H1 (cell line): ENCODE measurements at regions not wholly inside any gene's neighbourhood (a gene's known extent, or its start where the extent isn't known, plus 50 kb on each side); places are given as distances from the start of the nearest gene placed in this dataset.

Experiments
- CTCF ChIA-PET: fragments of 300-600 bp; sonication (Branson Sonifier 250); formaldehyde crosslinking; loops from one replicate; lab custom pipeline; 2021; ENCODE audit not compliant: partially characterized antibody; lab: Charles Lee
- POLR2A ChIA-PET: fragments of 300-600 bp; sonication (Branson Sonifier 250); formaldehyde crosslinking; loops from one replicate; lab custom pipeline; 2021; ENCODE audit warnings: inconsistent platforms; ENCODE audit not compliant: partially characterized antibody; lab: Charles Lee
- DNase-seq, 2 experiments: peaks; one replicate each; pipeline versions ENCODE4 v3.0.0 to v3.0.0-alpha.2; 2010 to 2022; ENCODE audit warnings: low spot score in 2 of 2, low read depth in 1 of 2, mixed read lengths in 1 of 2
- FAIRE-seq: peaks from 2 replicates; lab custom pipeline; 2011; peaks lifted over from hg19 to GRCh38; lab: Jason Lieb, UNC
- H2AFZ ChIP-seq: 2 replicates; pipeline ENCODE4 v1.8.1; 2012; ENCODE audit warnings: low read length, inconsistent platforms
- H2AK5ac ChIP-seq: 2 replicates; pipeline ENCODE4 v1.6.1; 2013; ENCODE audit warnings: low read depth, low read length
- H2BK120ac ChIP-seq: replicated peaks from 2 replicates; pipeline ENCODE3; 2013; ENCODE audit warnings: low read depth, low read length, inconsistent platforms
- H2BK12ac ChIP-seq: 2 replicates; pipeline ENCODE4 v1.6.1; 2013; ENCODE audit warnings: low read depth, low read length
- H2BK15ac ChIP-seq: 2 replicates; pipeline ENCODE4 v1.6.1; 2013; ENCODE audit warnings: low read length
- H2BK20ac ChIP-seq: 2 replicates; pipeline ENCODE4 v1.6.1; 2013; ENCODE audit warnings: low read length
- H2BK5ac ChIP-seq: 2 replicates; pipeline ENCODE4 v1.6.1; 2013; ENCODE audit warnings: low read depth, low read length
- H3K14ac ChIP-seq: 2 replicates; pipeline ENCODE4 v1.6.1; 2013; ENCODE audit warnings: inconsistent platforms; ENCODE audit not compliant: insufficient read length
- H3K18ac ChIP-seq: 2 replicates; pipeline ENCODE4 v1.6.1; 2013; ENCODE audit warnings: low read length; ENCODE audit errors: extremely low read depth
- H3K23ac ChIP-seq: 2 replicates; pipeline ENCODE4 v1.6.1; 2013; ENCODE audit warnings: inconsistent platforms; ENCODE audit not compliant: insufficient read length
- H3K23me2 ChIP-seq: 2 replicates; pipeline ENCODE4 v1.6.1; 2013; ENCODE audit warnings: low read depth, low read length
- H3K27ac ChIP-seq: 2 replicates; pipeline ENCODE4 v1.6.1; 2011; ENCODE audit warnings: low read depth, low read length, inconsistent platforms
- H3K27me3 ChIP-seq, 4 experiments: replicated peaks in 1 of 4; 1 replicate in 1 of 4; 2 replicates in 3 of 4; pipeline versions ENCODE4 v1.6.1 to v1.8.1; 2011 to 2013; ENCODE audit warnings: low read length in 3 of 4, mild to moderate bottlenecking in 3 of 4, inconsistent platforms in 2 of 4, mixed read lengths in 2 of 4, moderate library complexity in 1 of 4; ENCODE audit not compliant: control insufficient read depth in 3 of 4, insufficient read depth in 3 of 4; ENCODE audit errors: extremely low read depth in 1 of 4
- H3K36me3 ChIP-seq, 4 experiments: 2 replicates each; pipeline versions ENCODE4 v1.6.1 to v1.8.1; 2011 to 2013; ENCODE audit warnings: mild to moderate bottlenecking in 4 of 4, low read length in 3 of 4, moderate library complexity in 2 of 4, control low read depth in 1 of 4, inconsistent platforms in 1 of 4; ENCODE audit not compliant: insufficient read depth in 4 of 4, control insufficient read depth in 2 of 4
- H3K4ac ChIP-seq: replicated peaks from 2 replicates; pipeline ENCODE3; 2013; ENCODE audit warnings: low read length, low read depth, mixed read lengths, inconsistent platforms; ENCODE audit not compliant: insufficient read length
- H3K4me1 ChIP-seq, 4 experiments: replicated peaks in 1 of 4; 1 replicate in 1 of 4; 2 replicates in 3 of 4; pipeline versions ENCODE4 v1.6.1 to v1.8.1; 2011 to 2013; ENCODE audit warnings: low read length in 3 of 4, inconsistent platforms in 2 of 4, mixed read lengths in 1 of 4; ENCODE audit not compliant: insufficient read depth in 4 of 4, control insufficient read depth in 3 of 4
- H3K4me2 ChIP-seq, 2 experiments: 2 replicates each; pipeline versions ENCODE4 v1.6.1 to v1.8.1; 2011 to 2013; ENCODE audit warnings: low read depth in 2 of 2, low read length in 2 of 2, control low read depth in 1 of 2, inconsistent platforms in 1 of 2, mild to moderate bottlenecking in 1 of 2; ENCODE audit not compliant: insufficient read depth in 1 of 2
- H3K4me3 ChIP-seq, 4 experiments: fragments of 200-600, 300-600 bp in 1 of 4; sonication (generic), shearing (Covaris generic), sonication (Bioruptor Twin) in 1 of 4; 2 replicates each; pipeline versions ENCODE4 v1.5.1 to v1.8.1; 2011 to 2016; ENCODE audit warnings: low read length in 4 of 4, low read depth in 3 of 4, control low read depth in 2 of 4, inconsistent platforms in 2 of 4, mild to moderate bottlenecking in 2 of 4, mixed read lengths in 1 of 4, moderate library complexity in 1 of 4; ENCODE audit not compliant: insufficient read depth in 2 of 4; ENCODE audit errors: extremely low read depth in 1 of 4
- H3K56ac ChIP-seq: replicated peaks from 2 replicates; pipeline ENCODE3; 2013; ENCODE audit warnings: low read depth, mild to moderate bottlenecking, mixed read lengths, low read length, inconsistent platforms; ENCODE audit not compliant: insufficient read length
- H3K79me1 ChIP-seq: 2 replicates; pipeline ENCODE4 v1.6.1; 2013; ENCODE audit warnings: low read depth, low read length, control low read depth
- H3K79me2 ChIP-seq, 2 experiments: 2 replicates each; pipeline versions ENCODE4 v1.6.1 to v1.8.1; 2012 to 2013; ENCODE audit warnings: low read length in 2 of 2, mild to moderate bottlenecking in 2 of 2, inconsistent platforms in 1 of 2; ENCODE audit not compliant: insufficient read depth in 2 of 2, control insufficient read depth in 1 of 2
- H3K9ac ChIP-seq, 4 experiments: replicated peaks in 1 of 4; 1 replicate in 1 of 4; 2 replicates in 3 of 4; pipeline versions ENCODE4 v1.6.1 to v1.8.1; 2011 to 2013; ENCODE audit warnings: low read depth in 3 of 4, low read length in 3 of 4, control low read depth in 2 of 4, mild to moderate bottlenecking in 2 of 4, moderate library complexity in 2 of 4, inconsistent platforms in 1 of 4; ENCODE audit errors: extremely low read depth in 1 of 4
- H3K9me3 ChIP-seq, 2 experiments: 2 replicates each; pipeline versions ENCODE4 v1.6.1 to v1.8.1; 2012 to 2013; ENCODE audit warnings: mild to moderate bottlenecking in 2 of 2, moderate library complexity in 2 of 2, control low read depth in 1 of 2, inconsistent platforms in 1 of 2, low read depth in 1 of 2, low read length in 1 of 2, mixed read lengths in 1 of 2; ENCODE audit not compliant: insufficient read depth in 2 of 2
- H4K20me1 ChIP-seq, 2 experiments: replicated peaks in 1 of 2; 2 replicates each; pipeline versions ENCODE3 to v1.8.1; 2011 to 2013; ENCODE audit warnings: inconsistent platforms in 2 of 2, low read length in 2 of 2, mild to moderate bottlenecking in 1 of 2; ENCODE audit not compliant: insufficient read depth in 2 of 2, control insufficient read depth in 1 of 2
- H4K5ac ChIP-seq: 2 replicates; pipeline ENCODE4 v1.6.1; 2013; ENCODE audit warnings: low read length, low read depth, mixed read lengths, inconsistent platforms; ENCODE audit not compliant: insufficient read length
- H4K8ac ChIP-seq: 2 replicates; pipeline ENCODE4 v1.8.0; 2013; ENCODE audit warnings: mild to moderate bottlenecking, moderate library complexity, low read length, inconsistent platforms; ENCODE audit not compliant: insufficient read depth; ENCODE audit errors: extremely low read depth
- H4K91ac ChIP-seq: replicated peaks from 2 replicates; pipeline ENCODE3; 2013; ENCODE audit warnings: low read length, mixed read lengths, inconsistent platforms; ENCODE audit not compliant: insufficient read length
- CBX5 ChIP-seq: fragments of 300-800, 300-1000 bp; sonication (generic); IDR thresholded peaks from 2 replicates; pipeline ENCODE4 v1.7.1; 2016; ENCODE audit warnings: antibody characterized with exemption, low read length, low read depth
- KDM1A ChIP-seq: fragments of 200-600, 300-600 bp; sonication (generic); IDR thresholded peaks from 2 replicates; pipeline ENCODE4 v1.7.1; 2016; ENCODE audit warnings: mild to moderate bottlenecking, low read length, borderline replicate concordance
- RXRA ChIP-seq: IDR thresholded peaks from 2 replicates; pipeline ENCODE4 v1.6.1; 2011; ENCODE audit warnings: low read depth, mild to moderate bottlenecking, low read length, moderate library complexity; ENCODE audit not compliant: insufficient read depth
- SIX5 ChIP-seq: IDR thresholded peaks from 2 replicates; pipeline ENCODE4 v1.6.1; 2011; ENCODE audit warnings: mild to moderate bottlenecking, low read depth, low read length
- WGBS, 2 experiments: shearing (Covaris generic) in 1 of 2; methylation state at CpG; one replicate each; pipeline versions ENCODE4 v1.1.6 to v1.1.7; 2013 to 2015; ENCODE audit warnings: low lambda C conversion rate in 2 of 2, mixed read lengths in 2 of 2, inconsistent platforms in 1 of 2, low coverage in 1 of 2, missing lambda C conversion rate in 1 of 2; ENCODE audit not compliant: insufficient replicate concordance in 2 of 2, insufficient coverage in 1 of 2, insufficient read length in 1 of 2; ENCODE audit errors: extremely low coverage in 1 of 2, missing lambda C conversion rate in 1 of 2; 5-methylcytosine and 5-hydroxymethylcytosine counted together

DNA sequence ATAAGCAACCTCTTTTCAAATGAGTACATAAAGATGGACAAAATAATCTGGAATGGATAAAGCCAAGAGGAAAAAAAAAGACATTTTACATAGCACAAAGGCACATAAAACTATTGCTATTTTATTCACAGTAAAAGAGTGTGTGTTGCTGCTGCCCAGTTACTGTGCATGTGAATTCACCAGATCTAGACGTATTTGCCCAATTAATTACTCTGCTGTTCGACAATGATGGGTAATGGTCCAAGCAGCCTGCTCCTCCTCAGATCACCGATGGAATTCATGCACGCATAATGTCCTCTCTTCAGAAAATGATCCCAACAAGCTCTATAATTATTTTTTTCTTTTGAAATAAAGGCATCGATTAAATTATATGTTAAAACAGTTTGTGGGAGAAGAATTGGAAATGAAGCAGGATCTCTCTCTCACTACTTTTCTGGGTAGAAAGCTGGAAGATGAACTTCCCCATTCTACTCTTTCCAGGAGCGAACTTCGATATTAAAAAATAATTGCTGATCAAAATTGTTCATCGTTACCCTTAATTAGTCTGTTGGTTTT lies 357.4 kb upstream of the CCNH start:
- Histone ChIP-seq H3K18ac (no peak overlapping the region), H3K27me3 (no peaks in the 10 kb centered on the region; a peak in 1 of 7 replicates), H4K91ac (no peak overlapping the region), H3K56ac (no peak overlapping the region), H4K5ac (no peak overlapping the region), H2BK15ac (no peak overlapping the region), H3K4me2 (peak overlapping the region; percentile 69 to 71), H3K79me1 (no peaks in the 10 kb centered on the region), H3K23me2 (peaks cover 2% of the 10 kb centered on the region; the same call in 1 of the 2 replicates), H2BK120ac (no peak overlapping the region), H3K4ac (no peak overlapping the region), H2BK12ac (no peak overlapping the region), H3K9ac (no peak overlapping the region), H3K27ac (no peak overlapping the region), H3K36me3 (no peaks in the 10 kb centered on the region), H2BK20ac (no peak overlapping the region), H2BK5ac (no peak overlapping the region), H4K20me1 (no peaks in the 10 kb centered on the region), H3K4me1 (peaks cover 0 to 6% (median 2%) of the 10 kb centered on the region in 4 experiments; a peak in 3 of 7 replicates), H2AFZ (peak overlapping the region; percentile 87; the same call in 1 of the 2 replicates), H3K14ac (no peak overlapping the region), H2AK5ac (no peak overlapping the region), H4K8ac (no peak overlapping the region), H3K23ac (no peak overlapping the region), H3K79me2 (no peaks in the 10 kb centered on the region), H3K9me3 (no peaks in the 10 kb centered on the region), H3K4me3 (peak overlapping the region in 3 of 4 experiments; percentile 33 to 48 (median 35); a peak in 5 of 8 replicates)
- DNase-seq (no peak), FAIRE-seq (no peak)
- CTCF ChIA-PET, result interaction anchor here (1.0 to 1.9 kb wide), 4 partner anchors 10 to 902 kb away, joined by 3 to 8 read pairs (median 3); no protein-coding TSS in a partner anchor
- TF ChIP-seq RXRA (no peak), KDM1A (no peak), CBX5 (no peak), SIX5 (no peak)
- POLR2A ChIA-PET, result no interaction called here
- WGBS, 2 experiments, result 78% methylated on average over 8 of the region's 8 CpGs; no CpG with 5 or more reads in 1 of the 2 experiments
